ENCODE measurements at regions not wholly inside any gene's neighbourhood (a gene's known extent, or its start where the extent isn't known, plus 50 kb on each side); places are given as distances from the start of the nearest gene placed in this dataset.

DNA sequence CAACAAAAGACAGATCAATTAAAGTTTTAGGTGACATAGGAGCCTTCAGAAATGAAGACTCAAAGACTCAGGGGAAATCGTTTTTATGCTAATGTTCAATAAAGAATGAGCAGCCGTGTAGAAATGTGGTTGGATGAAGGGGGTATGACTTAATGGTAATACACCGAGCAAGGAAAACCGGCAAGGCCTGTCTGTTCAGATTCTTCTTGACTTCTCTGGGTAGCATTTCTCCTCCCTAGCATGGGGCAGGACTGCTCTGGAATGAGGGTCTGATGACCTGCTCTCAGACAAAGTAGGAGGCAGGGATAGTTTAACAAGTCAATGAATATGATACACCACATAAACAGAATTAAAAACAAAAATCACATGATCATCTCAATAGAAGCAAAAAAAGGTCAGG is 487.4 kb downstream of the ZNF608 start:
- H3K9me3 ChIP-seq (ENCODE audit: control insufficient read depth, low read depth, low read length) = no peaks in the 10 kb centered on the region
- H3K23me2 ChIP-seq (ENCODE audit: insufficient read length, low read depth, low read length, poor library complexity, severe bottlenecking) = no peaks in the 10 kb centered on the region
- no peaks in the 10 kb centered on the region for H3K27me3 ChIP-seq (ENCODE audit: insufficient read depth, low read length)
- H3K27ac ChIP-seq (ENCODE audit: insufficient read length, low read depth, low read length) = no peak overlapping the region
- no peaks in the 10 kb centered on the region for H3K27me3 Mint-ChIP-seq (ENCODE audit: low read depth)
- no peaks in the 10 kb centered on the region for H3K79me2 ChIP-seq (ENCODE audit: insufficient read depth, low read length)
- H3K4me3 Mint-ChIP-seq = no peak overlapping the region
- WGBS (ENCODE audit: extremely low coverage, insufficient read length, low lambda C conversion rate) = no CpG with 5 or more reads among the region's 4 CpGs
- H2BK20ac ChIP-seq (ENCODE audit: low read depth, low read length, poor library complexity, severe bottlenecking) = no peak overlapping the region
- H3K27ac Mint-ChIP-seq = no peak overlapping the region
- no peaks in the 10 kb centered on the region for H3K79me1 ChIP-seq (ENCODE audit: insufficient read depth, low read depth, low read length, poor library complexity, severe bottlenecking)
- no peak overlapping the region for H3K18ac ChIP-seq (ENCODE audit: insufficient read length, low read depth, low read length)
- H3K9ac ChIP-seq (ENCODE audit: extremely low read depth, insufficient read length, low read length) = no peak overlapping the region
- no peak overlapping the region for H3K14ac ChIP-seq (ENCODE audit: insufficient read depth, low read length)
- H2AFZ ChIP-seq (ENCODE audit: low read length) = no peak overlapping the region
- H2AK5ac ChIP-seq (ENCODE audit: insufficient read length, low read length) = no peak overlapping the region
- no peak overlapping the region for H2BK15ac ChIP-seq (ENCODE audit: low read depth, low read length)
- no peak overlapping the region for H2BK12ac ChIP-seq (ENCODE audit: insufficient read length, low read depth, low read length)
- no peak for DNase-seq
- H2BK120ac ChIP-seq (ENCODE audit: low read depth, low read length, poor library complexity, severe bottlenecking) = no peak overlapping the region
- H3T11ph ChIP-seq (ENCODE audit: low read length) = no peak overlapping the region
- H3K4me2 ChIP-seq (ENCODE audit: insufficient read depth, insufficient read length, low read length) = no peak overlapping the region
- peaks cover 12 to 15% of the 10 kb centered on the region in 2 experiments for H3K4me1 Mint-ChIP-seq
- H3K23ac ChIP-seq (ENCODE audit: insufficient read length, low read depth, low read length) = no peak overlapping the region
- H4K20me1 ChIP-seq (ENCODE audit: control insufficient read depth, insufficient read depth, insufficient read length) = no peaks in the 10 kb centered on the region
- H3K9me3 Mint-ChIP-seq = peaks cover 9 to 17% of the 10 kb centered on the region in 2 experiments; a peak in 4 of 5 replicates
- peaks cover 19% of the 10 kb centered on the region; the same call in 1 of the 2 replicates for H3K4me1 ChIP-seq (ENCODE audit: insufficient read depth, low read length)
- no peak overlapping the region for H3K4ac ChIP-seq (ENCODE audit: low read depth, low read length)
- TF ChIP-seq, protein P1, sequence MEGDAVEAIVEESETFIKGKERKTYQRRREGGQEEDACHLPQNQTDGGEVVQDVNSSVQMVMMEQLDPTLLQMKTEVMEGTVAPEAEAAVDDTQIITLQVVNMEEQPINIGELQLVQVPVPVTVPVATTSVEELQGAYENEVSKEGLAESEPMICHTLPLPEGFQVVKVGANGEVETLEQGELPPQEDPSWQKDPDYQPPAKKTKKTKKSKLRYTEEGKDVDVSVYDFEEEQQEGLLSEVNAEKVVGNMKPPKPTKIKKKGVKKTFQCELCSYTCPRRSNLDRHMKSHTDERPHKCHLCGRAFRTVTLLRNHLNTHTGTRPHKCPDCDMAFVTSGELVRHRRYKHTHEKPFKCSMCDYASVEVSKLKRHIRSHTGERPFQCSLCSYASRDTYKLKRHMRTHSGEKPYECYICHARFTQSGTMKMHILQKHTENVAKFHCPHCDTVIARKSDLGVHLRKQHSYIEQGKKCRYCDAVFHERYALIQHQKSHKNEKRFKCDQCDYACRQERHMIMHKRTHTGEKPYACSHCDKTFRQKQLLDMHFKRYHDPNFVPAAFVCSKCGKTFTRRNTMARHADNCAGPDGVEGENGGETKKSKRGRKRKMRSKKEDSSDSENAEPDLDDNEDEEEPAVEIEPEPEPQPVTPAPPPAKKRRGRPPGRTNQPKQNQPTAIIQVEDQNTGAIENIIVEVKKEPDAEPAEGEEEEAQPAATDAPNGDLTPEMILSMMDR (conservative IDR thresholded peaks at IDR 0.05) = no peak
- no peak overlapping the region for H2BK5ac ChIP-seq (ENCODE audit: insufficient read length, low read length)
- peaks cover 4 to 24% (median 15%) of the 10 kb centered on the region in 3 experiments for H3K36me3 Mint-ChIP-seq (ENCODE audit: insufficient read depth in 1 of 3, low read depth in 3 of 3)
- no peak overlapping the region for H4K91ac ChIP-seq (ENCODE audit: insufficient read length, low read depth, low read length)
- H3K56ac ChIP-seq (ENCODE audit: insufficient read length, low read depth, low read length) = no peak overlapping the region
- no peak overlapping the region for H4K8ac ChIP-seq (replicated peaks; ENCODE audit: insufficient read length, low read depth, low read length)
- H4K5ac ChIP-seq (ENCODE audit: insufficient read length, low read depth, low read length) = no peak overlapping the region
